GM12878 (cell line): ENCODE measurements at regions not wholly inside any gene's neighbourhood (a gene's known extent, or its start where the extent isn't known, plus 50 kb on each side); places are given as distances from the start of the nearest gene placed in this dataset.

Experiments
- ATAC-seq: fragments of 200-7000 bp; cut with Tn5 transposase; 3 replicates; pipeline ENCODE4 v1.9.1; 2020; ENCODE audit warnings: mild to moderate bottlenecking, moderate library complexity
- BruUV-seq: library from RNA; stranded (reverse); fragments of 400-500 nt; replicated peaks from 2 replicates; lab custom pipeline; 2021; lab: Mats Ljungman, UMichigan
- CTCF ChIA-PET: fragments of 300-600 bp; sonication (Branson Sonifier 250); formaldehyde crosslinking; extraction: SDS; loops from one replicate; lab custom pipeline; 2021; ENCODE audit warnings: inconsistent platforms; lab: Yijun Ruan, JAX
- POLR2A ChIA-PET: fragments of 350-600 bp; formaldehyde crosslinking; extraction: SDS; loops from one replicate; lab custom pipeline; 2021; ENCODE audit warnings: inconsistent platforms; lab: Charles Lee
- RAD21 ChIA-PET: fragments of 300-600 bp; sonication (Branson Sonifier 250); formaldehyde crosslinking; loops from one replicate; lab custom pipeline; 2023; ENCODE audit warnings: antibody characterized with exemption; ENCODE audit not compliant: unreplicated experiment; lab: Charles Lee
- SMC1A ChIA-PET: fragments of 300-600 bp; sonication (Branson Sonifier 250); formaldehyde crosslinking; loops from one replicate; lab custom pipeline; 2023; ENCODE audit not compliant: unreplicated experiment, uncharacterized antibody; lab: Charles Lee
- DNase-seq: peaks from one replicate; pipeline ENCODE4 v3.0.0-alpha.2; 2011; ENCODE audit warnings: low read depth, low spot score
- FAIRE-seq: peaks from 3 replicates; lab custom pipeline; 2011; peaks lifted over from hg19 to GRCh38; lab: Jason Lieb, UNC
- H2AFZ ChIP-seq: 2 replicates; pipeline ENCODE4 v1.6.0; 2011; ENCODE audit warnings: low read depth, low read length, control low read depth; ENCODE audit not compliant: control insufficient read depth
- H3K27ac ChIP-seq: 2 replicates; pipeline ENCODE4 v1.5.1; 2011; ENCODE audit warnings: control low read depth; ENCODE audit not compliant: control insufficient read depth, insufficient read depth
- H3K27me3 ChIP-seq, 2 experiments: replicated peaks in 1 of 2; 2 replicates each; pipeline versions ENCODE4 v1.6.0 to v1.6.1; 2011; ENCODE audit warnings: low read length in 1 of 2; ENCODE audit not compliant: control insufficient read depth in 2 of 2, insufficient read depth in 2 of 2
- H3K36me3 ChIP-seq, 2 experiments: 2 replicates each; pipeline ENCODE4 v1.5.1; 2011; ENCODE audit warnings: low read length in 1 of 2; ENCODE audit not compliant: control insufficient read depth in 2 of 2, insufficient read depth in 2 of 2
- H3K4me1 ChIP-seq: 2 replicates; pipeline ENCODE4 v1.6.1; 2011; ENCODE audit warnings: mild to moderate bottlenecking, low read length, moderate library complexity, mixed read lengths; ENCODE audit not compliant: control insufficient read depth, insufficient read depth
- H3K4me2 ChIP-seq: 2 replicates; pipeline ENCODE4 v1.6.0; 2011; ENCODE audit warnings: control low read depth; ENCODE audit not compliant: control insufficient read depth, insufficient read depth
- H3K4me3 ChIP-seq: fragments of 200-600 bp; sonication (generic); 2 replicates; pipeline ENCODE4 v1.5.1; 2016
- H3K79me2 ChIP-seq: 2 replicates; pipeline ENCODE4 v1.6.0; 2011; ENCODE audit warnings: low read length; ENCODE audit not compliant: control insufficient read depth, insufficient read depth
- H3K9ac ChIP-seq: 2 replicates; pipeline ENCODE4 v1.8.0; 2011; ENCODE audit warnings: low read length, control low read depth, mixed read lengths; ENCODE audit not compliant: control insufficient read depth, insufficient read depth
- H3K9me3 ChIP-seq: replicated peaks from 3 replicates; pipeline ENCODE4 v1.5.1; 2011; ENCODE audit warnings: mild to moderate bottlenecking, low read length; ENCODE audit not compliant: control insufficient read depth, insufficient read depth
- H4K20me1 ChIP-seq: 2 replicates; pipeline ENCODE4 v1.6.0; 2011; ENCODE audit not compliant: control insufficient read depth, insufficient read depth
- BHLHE40 ChIP-seq, 2 experiments: fragments of 450-650 bp in 1 of 2; IDR thresholded peaks; 2 replicates each; pipeline ENCODE4 v1.6.1; 2011 to 2017; ENCODE audit warnings: low read depth in 2 of 2, borderline replicate concordance in 1 of 2, improper control_type of control experiment in 1 of 2, low read length in 1 of 2, mild to moderate bottlenecking in 1 of 2
- EP300 ChIP-seq, 2 experiments: fragments of 150-350 bp in 1 of 2; IDR thresholded peaks; 2 replicates each; pipeline ENCODE4 v1.6.1; 2011 to 2012; ENCODE audit warnings: low read depth in 2 of 2, low read length in 2 of 2, borderline replicate concordance in 1 of 2, improper control_type of control experiment in 1 of 2, inconsistent platforms in 1 of 2; ENCODE audit not compliant: control insufficient read depth in 1 of 2
- KDM1A ChIP-seq: fragments of 200-600 bp; sonication (generic); IDR thresholded peaks from 2 replicates; pipeline ENCODE4 v1.6.1; 2016; ENCODE audit warnings: borderline replicate concordance
- NBN ChIP-seq: fragments of 450-650 bp; IDR thresholded peaks from 2 replicates; pipeline ENCODE4 v1.6.1; 2016
- NR2C2 ChIP-seq: IDR thresholded peaks from 2 replicates; pipeline ENCODE4 v1.6.1; 2011; ENCODE audit warnings: borderline replicate concordance, low read depth; ENCODE audit not compliant: control insufficient read depth, insufficient read length
- PML ChIP-seq: IDR thresholded peaks from 2 replicates; pipeline ENCODE4 v1.6.1; 2012; ENCODE audit warnings: low read length, inconsistent platforms
- RAD51 ChIP-seq: fragments of 450-650 bp; IDR thresholded peaks from 2 replicates; pipeline ENCODE4 v1.6.1; 2016; ENCODE audit warnings: moderate library complexity, mild to moderate bottlenecking, inconsistent platforms
- SKIL ChIP-seq: fragments of 450-650 bp; IDR thresholded peaks from 2 replicates; pipeline ENCODE4 v1.6.1; 2017; ENCODE audit warnings: mild to moderate bottlenecking, low read depth, inconsistent platforms; ENCODE audit not compliant: poor library complexity, severe bottlenecking
- TARDBP ChIP-seq: IDR thresholded peaks from 2 replicates; pipeline ENCODE4 v1.6.1; 2016; ENCODE audit warnings: borderline replicate concordance
- ZBTB33 ChIP-seq: fragments of 450-650 bp; IDR thresholded peaks from 2 replicates; pipeline ENCODE4 v1.6.1; 2017; ENCODE audit warnings: mild to moderate bottlenecking
- ZNF622 ChIP-seq: fragments of 450-650 bp; IDR thresholded peaks from 2 replicates; pipeline ENCODE4 v1.6.1; 2017; ENCODE audit warnings: mild to moderate bottlenecking, inconsistent platforms
- WGBS: methylation state at CpG from one replicate; pipeline ENCODE4 v1.1.6; 2016; ENCODE audit warnings: low lambda C conversion rate; ENCODE audit not compliant: insufficient replicate concordance, insufficient coverage; ENCODE audit errors: missing lambda C conversion rate; 5-methylcytosine and 5-hydroxymethylcytosine counted together
- in situ Hi-C: fragments of 300-500 bp; cut with MboI; formaldehyde crosslinking; loops from 9 replicates; pipeline ENCODE4 v1.14.3; 2018; ENCODE audit warnings: mixed read lengths
- intact Hi-C: fragments of 100-400 bp; cut with micrococcal nuclease; formaldehyde crosslinking; loops from one replicate; pipeline ENCODE4 v1.14.2; 2022; ENCODE audit not compliant: unreplicated experiment
- TF ChIP-seq, protein P1 (sequence below): fragments of 450-650 bp; IDR thresholded peaks from 2 replicates; pipeline ENCODE4 v1.6.1; 2017; ENCODE audit warnings: borderline replicate concordance
- TF ChIP-seq, protein P2 (sequence below): fragments of 450-650 bp; IDR thresholded peaks from 2 replicates; pipeline ENCODE4 v1.6.1; 2017; ENCODE audit warnings: low read depth, mild to moderate bottlenecking, moderate library complexity

DNA sequence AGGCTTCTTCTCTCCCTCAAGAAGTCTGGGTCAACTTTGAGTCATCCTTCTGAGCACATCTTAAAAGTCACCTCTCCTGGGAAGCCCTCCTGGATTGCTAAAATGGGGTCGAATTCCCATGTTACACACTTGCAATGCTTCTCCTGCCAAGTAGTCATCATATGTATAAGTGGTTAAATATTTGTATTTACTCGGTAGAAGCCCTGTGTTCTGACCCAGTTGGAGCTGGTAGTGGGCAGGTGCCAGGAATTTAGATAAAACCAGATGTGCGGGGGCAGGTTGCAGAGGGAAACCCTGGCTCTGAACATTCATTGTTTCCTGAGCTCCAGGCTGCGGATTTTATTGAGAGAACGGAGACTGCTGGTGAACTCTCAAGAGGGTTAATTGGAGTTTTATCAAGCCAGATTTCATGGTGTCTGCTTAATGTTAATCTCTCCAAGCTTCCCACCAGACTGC lies 52.8 kb upstream of the RPL11 start (continued):
- TF ChIP-seq SKIL, result no peak
- TF ChIP-seq, all 136 proteins: peak for 0

GRCh38 chr1:23638188-23638619 lies 53.4 kb upstream of the RPL11 start:
- no peak for ATAC-seq
- SMC1A ChIA-PET, result interaction anchor here (0.7 to 15.0 kb wide), 21 partner anchors 10 to 278 kb away, joined by 3 to 584 read pairs (median 8); partner anchors contain the start of genes ELOA and RPL11
- no peak overlapping the region for H2AFZ ChIP-seq
- no peak for FAIRE-seq
- H3K27me3 ChIP-seq, result no peaks in the 10 kb centered on the region
- peaks cover 12% of the 10 kb centered on the region for H3K4me1 ChIP-seq
- in situ Hi-C loops, result loop anchor here (5.0 kb wide), 2 partner anchors 91 to 141 kb away; no protein-coding TSS in a partner anchor
- no peak overlapping the region for H3K4me3 ChIP-seq
- CTCF ChIA-PET, result interaction anchor here (0.6 to 18.7 kb wide), 24 partner anchors 9 to 1267 kb away, joined by 3 to 959 read pairs (median 6); partner anchors contain the start of genes E2F2, ID3 and RPL11
- BruUV-seq, result no TSS peak
- intact Hi-C loops, result no loop called here
- no peaks in the 10 kb centered on the region for H3K79me2 ChIP-seq
- 66% methylated on average over 4 of the region's 4 CpGs for WGBS
- H3K36me3 ChIP-seq, result no peaks in the 10 kb centered on the region
- H3K9ac ChIP-seq, result no peak overlapping the region
- no peaks in the 10 kb centered on the region for H3K9me3 ChIP-seq
- POLR2A ChIA-PET, result interaction anchor here (0.6 to 2.0 kb wide), 7 partner anchors 15 to 141 kb away, joined by 3 to 16 read pairs (median 4); no protein-coding TSS in a partner anchor
- RAD21 ChIA-PET, result interaction anchor here (1.0 to 10.1 kb wide), 17 partner anchors 11 to 278 kb away, joined by 3 to 561 read pairs (median 7); partner anchors contain the start of gene ID3
- no peak overlapping the region for H3K27ac ChIP-seq
- no peak overlapping the region for H3K4me2 ChIP-seq
- no peak for DNase-seq
- H4K20me1 ChIP-seq, result no peaks in the 10 kb centered on the region
- TF ChIP-seq, protein P1, sequence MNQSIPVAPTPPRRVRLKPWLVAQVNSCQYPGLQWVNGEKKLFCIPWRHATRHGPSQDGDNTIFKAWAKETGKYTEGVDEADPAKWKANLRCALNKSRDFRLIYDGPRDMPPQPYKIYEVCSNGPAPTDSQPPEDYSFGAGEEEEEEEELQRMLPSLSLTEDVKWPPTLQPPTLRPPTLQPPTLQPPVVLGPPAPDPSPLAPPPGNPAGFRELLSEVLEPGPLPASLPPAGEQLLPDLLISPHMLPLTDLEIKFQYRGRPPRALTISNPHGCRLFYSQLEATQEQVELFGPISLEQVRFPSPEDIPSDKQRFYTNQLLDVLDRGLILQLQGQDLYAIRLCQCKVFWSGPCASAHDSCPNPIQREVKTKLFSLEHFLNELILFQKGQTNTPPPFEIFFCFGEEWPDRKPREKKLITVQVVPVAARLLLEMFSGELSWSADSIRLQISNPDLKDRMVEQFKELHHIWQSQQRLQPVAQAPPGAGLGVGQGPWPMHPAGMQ, result no peak
- TF ChIP-seq, protein P2, sequence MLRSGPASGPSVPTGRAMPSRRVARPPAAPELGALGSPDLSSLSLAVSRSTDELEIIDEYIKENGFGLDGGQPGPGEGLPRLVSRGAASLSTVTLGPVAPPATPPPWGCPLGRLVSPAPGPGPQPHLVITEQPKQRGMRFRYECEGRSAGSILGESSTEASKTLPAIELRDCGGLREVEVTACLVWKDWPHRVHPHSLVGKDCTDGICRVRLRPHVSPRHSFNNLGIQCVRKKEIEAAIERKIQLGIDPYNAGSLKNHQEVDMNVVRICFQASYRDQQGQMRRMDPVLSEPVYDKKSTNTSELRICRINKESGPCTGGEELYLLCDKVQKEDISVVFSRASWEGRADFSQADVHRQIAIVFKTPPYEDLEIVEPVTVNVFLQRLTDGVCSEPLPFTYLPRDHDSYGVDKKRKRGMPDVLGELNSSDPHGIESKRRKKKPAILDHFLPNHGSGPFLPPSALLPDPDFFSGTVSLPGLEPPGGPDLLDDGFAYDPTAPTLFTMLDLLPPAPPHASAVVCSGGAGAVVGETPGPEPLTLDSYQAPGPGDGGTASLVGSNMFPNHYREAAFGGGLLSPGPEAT, result no peak
- no peak for TF ChIP-seq ZNF622
- no peak for TF ChIP-seq ZBTB33
- TF ChIP-seq BHLHE40 (IDR thresholded peaks at IDR 0.05; ENCODE audit: borderline replicate concordance in 1 of 2, low read depth in 2 of 2, low read length in 1 of 2), result no peak
- no peak for TF ChIP-seq TARDBP
- no peak for TF ChIP-seq KDM1A
- TF ChIP-seq RAD51, result no peak
- TF ChIP-seq NBN, result no peak
- TF ChIP-seq PML, result no peak
- TF ChIP-seq NR2C2, result no peak
- TF ChIP-seq EP300 (IDR thresholded peaks at IDR 0.05; ENCODE audit: borderline replicate concordance in 1 of 2, control insufficient read depth in 1 of 2, low read depth in 2 of 2, low read length in 2 of 2), result no peak
